K562 (cell line): ENCODE measurements at regions not wholly inside any gene's neighbourhood (a gene's known extent, or its start where the extent isn't known, plus 50 kb on each side); places are given as distances from the start of the nearest gene placed in this dataset.
A peak's percentile ranks its signal among the peaks of the same experiment; 100 is the strongest.

ENCODE experiments used
- BRF1 ChIP-seq: IDR thresholded peaks from 3 replicates; pipeline ENCODE4 v1.6.1; 2011; ENCODE audit warnings: borderline replicate concordance, mild to moderate bottlenecking; ENCODE audit not compliant: insufficient read length; ENCODE audit errors: extremely low read depth
- CTBP1 ChIP-seq: fragments of 450-650 bp; IDR thresholded peaks from 2 replicates; pipeline ENCODE4 v1.6.1; 2016; ENCODE audit warnings: borderline replicate concordance
- DACH1 ChIP-seq: fragments of 450-650 bp; IDR thresholded peaks from 2 replicates; pipeline ENCODE4 v1.6.1; 2018; ENCODE audit not compliant: partially characterized antibody
- GATA2 ChIP-seq: sonication (generic); formaldehyde crosslinking; IDR thresholded peaks from 2 replicates; pipeline ENCODE4 v1.4.0; 2020; ENCODE audit warnings: mild to moderate bottlenecking, missing genetic modification reagents
- NCOA1 ChIP-seq: fragments of 450-650 bp; IDR thresholded peaks from 2 replicates; pipeline ENCODE4 v1.6.1; 2016; ENCODE audit warnings: low read depth
- NCOR1 ChIP-seq: fragments of 450-650 bp; IDR thresholded peaks from 2 replicates; pipeline ENCODE4 v1.6.1; 2016; ENCODE audit warnings: mild to moderate bottlenecking, moderate library complexity
- NFATC3 ChIP-seq: fragments of 450-650 bp; IDR thresholded peaks from 2 replicates; pipeline ENCODE4 v1.6.1; 2017; ENCODE audit warnings: mild to moderate bottlenecking
- NFE2 ChIP-seq: IDR thresholded peaks from 2 replicates; pipeline ENCODE4 v1.6.1; 2014; ENCODE audit warnings: antibody characterized with exemption, low read depth
- NRF1 ChIP-seq, 2 experiments: fragments of 450-650 bp; IDR thresholded peaks in 1 of 2; conservative IDR thresholded peaks in 1 of 2; 2 replicates each; pipeline ENCODE4 v1.6.1; 2014; ENCODE audit warnings: mild to moderate bottlenecking in 2 of 2
- SMAD4 ChIP-seq: fragments of 250-450 bp; sonication (Bioruptor Pico); conservative IDR thresholded peaks from 2 replicates; pipeline ENCODE4 v1.8.0; 2021; ENCODE audit warnings: inconsistent platforms, mild to moderate bottlenecking, moderate library complexity
- SMARCE1 ChIP-seq: fragments of 450-650 bp; IDR thresholded peaks from 2 replicates; pipeline ENCODE4 v1.7.1; 2016; ENCODE audit warnings: mild to moderate bottlenecking
- TBL1XR1 ChIP-seq, 2 experiments: IDR thresholded peaks; 2 replicates each; pipeline ENCODE4 v1.6.1; 2012; ENCODE audit warnings: improper control_type of control experiment in 2 of 2, low read length in 2 of 2, mild to moderate bottlenecking in 1 of 2
- YY1 ChIP-seq, 3 experiments: IDR thresholded peaks; 2 replicates each; pipeline ENCODE4 v1.6.1; 2011; ENCODE audit warnings: low read length in 2 of 3, mild to moderate bottlenecking in 2 of 3, moderate library complexity in 2 of 3, borderline replicate concordance in 1 of 3, control low read depth in 1 of 3, low read depth in 1 of 3; ENCODE audit not compliant: insufficient read depth in 3 of 3, insufficient replicate concordance in 2 of 3, control insufficient read depth in 1 of 3, insufficient read length in 1 of 3; ENCODE audit errors: extremely low read depth in 1 of 3
- ZKSCAN1 ChIP-seq: fragments of 150-350 bp; IDR thresholded peaks from 2 replicates; pipeline ENCODE4 v1.6.1; 2016; ENCODE audit warnings: low read depth, low read length
- ZNF197 ChIP-seq: fragments of 200-800 bp; sonication (Bioruptor generic); IDR thresholded peaks from 2 replicates; pipeline ENCODE4 v1.6.1; 2016; ENCODE audit warnings: low read depth, missing genetic modification characterization, missing compliant biosample characterization
- ZNF232 ChIP-seq: sonication (generic); formaldehyde crosslinking; IDR thresholded peaks from 2 replicates; pipeline ENCODE4 v1.8.0; 2022; ENCODE audit warnings: mild to moderate bottlenecking, missing genetic modification reagents
- ZNF3 ChIP-seq: fragments of 250-450 bp; sonication (Bioruptor Pico); IDR thresholded peaks from 2 replicates; pipeline ENCODE4 v1.5.0; 2021; ENCODE audit warnings: mild to moderate bottlenecking, moderate library complexity
- TF ChIP-seq, protein P1 (sequence below): fragments of 450-650 bp; formaldehyde crosslinking; IDR thresholded peaks from 2 replicates; pipeline ENCODE4 v1.4.0; 2022; ENCODE audit warnings: missing genetic modification characterization
- TF ChIP-seq, protein P2 (sequence below): fragments of 250-450 bp; sonication (Bioruptor Pico); IDR thresholded peaks from 2 replicates; pipeline ENCODE4 v1.4.0; 2020
- TF ChIP-seq, protein P3 (sequence below): sonication (generic); formaldehyde crosslinking; IDR thresholded peaks from 2 replicates; pipeline ENCODE4 v1.8.1; 2023; ENCODE audit warnings: mild to moderate bottlenecking, missing genetic modification reagents

DNA sequence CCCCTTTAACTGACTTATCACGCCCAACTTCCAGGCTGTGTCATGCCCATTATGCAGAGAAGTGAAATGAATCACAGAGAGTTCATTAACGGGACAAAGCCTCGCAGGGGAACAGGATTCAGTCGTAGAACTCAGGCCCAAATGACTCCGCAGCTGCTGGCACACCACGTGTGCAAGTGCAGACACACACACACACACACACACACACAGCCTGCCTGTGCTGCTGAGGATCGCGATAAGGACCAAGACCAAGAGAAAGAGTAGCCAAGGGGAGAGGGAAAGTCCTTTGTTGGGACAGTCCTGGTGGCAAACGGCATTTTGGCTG, 90.0 kb upstream of the TAF1B start (continued):
- TF ChIP-seq ZNF197 (CRISPR knock-in tag) (no peak), YY1 (IDR thresholded peaks at IDR 0.05; ENCODE audit: borderline replicate concordance in 1 of 3, control insufficient read depth in 1 of 3, extremely low read depth in 1 of 3, insufficient read depth in 3 of 3, insufficient read length in 1 of 3, insufficient replicate concordance in 2 of 3, low read depth in 1 of 3, low read length in 2 of 3) (peak in 1 of 3 experiments; percentile 12), ZKSCAN1 (no peak; the same call in 1 of the 2 replicates), DACH1 (peak; percentile 45), NCOA1 (no peak), CTBP1 (peak; percentile 70; the same call in 1 of the 2 replicates), SMARCE1 (peak; percentile 85), SMAD4 (peak; percentile 54; the same call in 1 of the 2 replicates), ZNF232 (CRISPR knock-in tag) (no peak), NFE2 (peak; percentile 43), NFATC3 (no peak), GATA2 (CRISPR knock-in tag) (peak; percentile 59; the same call in 1 of the 2 replicates), TBL1XR1 (IDR thresholded peaks at IDR 0.05; ENCODE audit: low read length in 2 of 2) (0 out of 4 replicates have a peak, but pooled peaks of 1 of the 2 experiments have one; percentile 5), NRF1 (conservative IDR thresholded peaks at IDR 0.05 in 1 of 2, IDR thresholded peaks at IDR 0.05 in 1 of 2) (peak; percentile 33 to 39; a peak in 1 of 4 replicates), BRF1 (no peak), NCOR1 (peak; percentile 65), ZNF3 (CRISPR knock-in tag) (no peak)
- TF ChIP-seq, protein P1, sequence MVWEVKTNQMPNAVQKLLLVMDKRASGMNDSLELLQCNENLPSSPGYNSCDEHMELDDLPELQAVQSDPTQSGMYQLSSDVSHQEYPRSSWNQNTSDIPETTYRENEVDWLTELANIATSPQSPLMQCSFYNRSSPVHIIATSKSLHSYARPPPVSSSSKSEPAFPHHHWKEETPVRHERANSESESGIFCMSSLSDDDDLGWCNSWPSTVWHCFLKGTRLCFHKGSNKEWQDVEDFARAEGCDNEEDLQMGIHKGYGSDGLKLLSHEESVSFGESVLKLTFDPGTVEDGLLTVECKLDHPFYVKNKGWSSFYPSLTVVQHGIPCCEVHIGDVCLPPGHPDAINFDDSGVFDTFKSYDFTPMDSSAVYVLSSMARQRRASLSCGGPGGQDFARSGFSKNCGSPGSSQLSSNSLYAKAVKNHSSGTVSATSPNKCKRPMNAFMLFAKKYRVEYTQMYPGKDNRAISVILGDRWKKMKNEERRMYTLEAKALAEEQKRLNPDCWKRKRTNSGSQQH (CRISPR knock-in tag): peak; percentile 88
- TF ChIP-seq, protein P2, sequence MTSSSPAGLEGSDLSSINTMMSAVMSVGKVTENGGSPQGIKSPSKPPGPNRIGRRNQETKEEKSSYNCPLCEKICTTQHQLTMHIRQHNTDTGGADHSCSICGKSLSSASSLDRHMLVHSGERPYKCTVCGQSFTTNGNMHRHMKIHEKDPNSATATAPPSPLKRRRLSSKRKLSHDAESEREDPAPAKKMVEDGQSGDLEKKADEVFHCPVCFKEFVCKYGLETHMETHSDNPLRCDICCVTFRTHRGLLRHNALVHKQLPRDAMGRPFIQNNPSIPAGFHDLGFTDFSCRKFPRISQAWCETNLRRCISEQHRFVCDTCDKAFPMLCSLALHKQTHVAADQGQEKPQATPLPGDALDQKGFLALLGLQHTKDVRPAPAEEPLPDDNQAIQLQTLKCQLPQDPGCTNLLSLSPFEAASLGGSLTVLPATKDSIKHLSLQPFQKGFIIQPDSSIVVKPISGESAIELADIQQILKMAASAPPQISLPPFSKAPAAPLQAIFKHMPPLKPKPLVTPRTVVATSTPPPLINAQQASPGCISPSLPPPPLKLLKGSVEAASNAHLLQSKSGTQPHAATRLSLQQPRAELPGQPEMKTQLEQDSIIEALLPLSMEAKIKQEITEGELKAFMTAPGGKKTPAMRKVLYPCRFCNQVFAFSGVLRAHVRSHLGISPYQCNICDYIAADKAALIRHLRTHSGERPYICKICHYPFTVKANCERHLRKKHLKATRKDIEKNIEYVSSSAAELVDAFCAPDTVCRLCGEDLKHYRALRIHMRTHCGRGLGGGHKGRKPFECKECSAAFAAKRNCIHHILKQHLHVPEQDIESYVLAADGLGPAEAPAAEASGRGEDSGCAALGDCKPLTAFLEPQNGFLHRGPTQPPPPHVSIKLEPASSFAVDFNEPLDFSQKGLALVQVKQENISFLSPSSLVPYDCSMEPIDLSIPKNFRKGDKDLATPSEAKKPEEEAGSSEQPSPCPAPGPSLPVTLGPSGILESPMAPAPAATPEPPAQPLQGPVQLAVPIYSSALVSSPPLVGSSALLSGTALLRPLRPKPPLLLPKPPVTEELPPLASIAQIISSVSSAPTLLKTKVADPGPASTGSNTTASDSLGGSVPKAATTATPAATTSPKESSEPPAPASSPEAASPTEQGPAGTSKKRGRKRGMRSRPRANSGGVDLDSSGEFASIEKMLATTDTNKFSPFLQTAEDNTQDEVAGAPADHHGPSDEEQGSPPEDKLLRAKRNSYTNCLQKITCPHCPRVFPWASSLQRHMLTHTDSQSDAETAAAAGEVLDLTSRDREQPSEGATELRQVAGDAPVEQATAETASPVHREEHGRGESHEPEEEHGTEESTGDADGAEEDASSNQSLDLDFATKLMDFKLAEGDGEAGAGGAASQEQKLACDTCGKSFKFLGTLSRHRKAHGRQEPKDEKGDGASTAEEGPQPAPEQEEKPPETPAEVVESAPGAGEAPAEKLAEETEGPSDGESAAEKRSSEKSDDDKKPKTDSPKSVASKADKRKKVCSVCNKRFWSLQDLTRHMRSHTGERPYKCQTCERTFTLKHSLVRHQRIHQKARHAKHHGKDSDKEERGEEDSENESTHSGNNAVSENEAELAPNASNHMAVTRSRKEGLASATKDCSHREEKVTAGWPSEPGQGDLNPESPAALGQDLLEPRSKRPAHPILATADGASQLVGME: 0 out of 2 replicates have a peak, but pooled peaks have one; percentile 31
- TF ChIP-seq, protein P3, sequence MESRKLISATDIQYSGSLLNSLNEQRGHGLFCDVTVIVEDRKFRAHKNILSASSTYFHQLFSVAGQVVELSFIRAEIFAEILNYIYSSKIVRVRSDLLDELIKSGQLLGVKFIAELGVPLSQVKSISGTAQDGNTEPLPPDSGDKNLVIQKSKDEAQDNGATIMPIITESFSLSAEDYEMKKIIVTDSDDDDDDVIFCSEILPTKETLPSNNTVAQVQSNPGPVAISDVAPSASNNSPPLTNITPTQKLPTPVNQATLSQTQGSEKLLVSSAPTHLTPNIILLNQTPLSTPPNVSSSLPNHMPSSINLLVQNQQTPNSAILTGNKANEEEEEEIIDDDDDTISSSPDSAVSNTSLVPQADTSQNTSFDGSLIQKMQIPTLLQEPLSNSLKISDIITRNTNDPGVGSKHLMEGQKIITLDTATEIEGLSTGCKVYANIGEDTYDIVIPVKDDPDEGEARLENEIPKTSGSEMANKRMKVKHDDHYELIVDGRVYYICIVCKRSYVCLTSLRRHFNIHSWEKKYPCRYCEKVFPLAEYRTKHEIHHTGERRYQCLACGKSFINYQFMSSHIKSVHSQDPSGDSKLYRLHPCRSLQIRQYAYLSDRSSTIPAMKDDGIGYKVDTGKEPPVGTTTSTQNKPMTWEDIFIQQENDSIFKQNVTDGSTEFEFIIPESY: peak; percentile 69
